Loucy (cell line): ENCODE measurements at regions not wholly inside any gene's neighbourhood (a gene's known extent, or its start where the extent isn't known, plus 50 kb on each side); places are given as distances from the start of the nearest gene placed in this dataset.

Source experiments
- H2AFZ ChIP-seq: fragments of 200-600 bp; sonication (generic); 2 replicates; pipeline ENCODE4 v1.6.0; 2016; ENCODE audit warnings: antibody characterized with exemption, mild to moderate bottlenecking, low read length, moderate library complexity
- H3F3A ChIP-seq: fragments of 200-600 bp; 2 replicates; pipeline ENCODE4 v1.6.0; 2016; ENCODE audit warnings: antibody characterized with exemption, low read depth, mild to moderate bottlenecking
- H3K27me3 ChIP-seq: fragments of 200-600 bp; sonication (generic); 2 replicates; pipeline ENCODE4 v1.6.1; 2014; ENCODE audit warnings: low read length, mild to moderate bottlenecking; ENCODE audit not compliant: insufficient read depth, poor library complexity, severe bottlenecking
- H3K36me3 ChIP-seq: fragments of 200-600 bp; sonication (generic); 2 replicates; pipeline ENCODE4 v1.6.1; 2016; ENCODE audit warnings: low read length; ENCODE audit not compliant: insufficient read depth
- H3K4me1 ChIP-seq: fragments of 200-600 bp; sonication (generic); 2 replicates; pipeline ENCODE4 v1.5.1; 2014; ENCODE audit warnings: low read length, mild to moderate bottlenecking; ENCODE audit not compliant: insufficient read depth, poor library complexity, severe bottlenecking
- H3K4me2 ChIP-seq: fragments of 200-600 bp; sonication (generic); 2 replicates; pipeline ENCODE4 v1.6.0; 2014; ENCODE audit warnings: antibody characterized with exemption, low read length, low read depth, mild to moderate bottlenecking; ENCODE audit not compliant: poor library complexity, severe bottlenecking
- H3K4me3 ChIP-seq: fragments of 200-600 bp; sonication (generic); 2 replicates; pipeline ENCODE4 v1.5.1; 2014; ENCODE audit warnings: low read length, mild to moderate bottlenecking, mixed read lengths; ENCODE audit not compliant: poor library complexity, severe bottlenecking
- H3K79me2 ChIP-seq: fragments of 200-600 bp; sonication (generic); 2 replicates; pipeline ENCODE4 v1.6.1; 2014; ENCODE audit warnings: low read length; ENCODE audit not compliant: insufficient read depth
- H3K9ac ChIP-seq: fragments of 200-600 bp; sonication (generic); 2 replicates; pipeline ENCODE4 v1.6.0; 2014; ENCODE audit warnings: mild to moderate bottlenecking, low read depth, low read length, moderate library complexity; ENCODE audit not compliant: poor library complexity, severe bottlenecking
- H3K9me2 ChIP-seq: fragments of 200-600 bp; sonication (generic); replicated peaks from 2 replicates; pipeline ENCODE4 v1.6.1; 2016; ENCODE audit warnings: low read depth, low read length, mixed read lengths
- H3K9me3 ChIP-seq: fragments of 200-600 bp; sonication (generic); 2 replicates; pipeline ENCODE4 v1.6.1; 2014; ENCODE audit warnings: mild to moderate bottlenecking, antibody characterized with exemption, low read length, low read depth; ENCODE audit not compliant: insufficient read depth
- H4K20me1 ChIP-seq: fragments of 200-600 bp; sonication (generic); 2 replicates; pipeline ENCODE4 v1.6.0; 2014; ENCODE audit warnings: antibody characterized with exemption, low read length, mild to moderate bottlenecking; ENCODE audit not compliant: insufficient read depth, poor library complexity, severe bottlenecking
- CTCF ChIP-seq: fragments of 200-600 bp; sonication (generic); conservative IDR thresholded peaks from 2 replicates; pipeline ENCODE4 v1.5.1; 2014; ENCODE audit warnings: mild to moderate bottlenecking, antibody characterized with exemption, low read length
- EZH2phosphoT487 ChIP-seq: fragments of 200-600 bp; IDR thresholded peaks from 2 replicates; pipeline ENCODE4 v1.6.1; 2018; ENCODE audit warnings: antibody characterized with exemption, mild to moderate bottlenecking, moderate library complexity, borderline replicate concordance

GRCh38 chr13:53560556-53560955, 531.9 kb downstream of the OLFM4 start:
- Histone ChIP-seq H3F3A (no peaks in the 10 kb centered on the region), H2AFZ (no peak overlapping the region), H3K27me3 (no peaks in the 10 kb centered on the region), H3K79me2 (no peaks in the 10 kb centered on the region), H3K9me2 (no peaks in the 10 kb centered on the region), H3K4me1 (no peaks in the 10 kb centered on the region), H3K4me3 (no peak overlapping the region), H3K36me3 (no peaks in the 10 kb centered on the region), H3K9ac (no peak overlapping the region), H4K20me1 (no peaks in the 10 kb centered on the region), H3K4me2 (no peak overlapping the region), H3K9me3 (no peaks in the 10 kb centered on the region)
- TF ChIP-seq EZH2phosphoT487 = no peak
- TF ChIP-seq CTCF = no peak

GRCh38 chr13:53562419-53562818, 533.8 kb downstream of the OLFM4 start:
- Histone ChIP-seq H3K9ac (no peak overlapping the region), H4K20me1 (no peaks in the 10 kb centered on the region), H3F3A (no peaks in the 10 kb centered on the region), H3K9me2 (no peaks in the 10 kb centered on the region), H3K4me1 (no peaks in the 10 kb centered on the region), H3K4me2 (no peak overlapping the region), H3K27me3 (no peaks in the 10 kb centered on the region), H3K36me3 (no peaks in the 10 kb centered on the region), H2AFZ (no peak overlapping the region), H3K9me3 (no peaks in the 10 kb centered on the region), H3K4me3 (no peak overlapping the region), H3K79me2 (no peaks in the 10 kb centered on the region)
- TF ChIP-seq CTCF = no peak
- TF ChIP-seq EZH2phosphoT487 = no peak

GRCh38 chr13:53568491-53568890, 539.9 kb downstream of the OLFM4 start:
- no peaks in the 10 kb centered on the region for H3K9me3 ChIP-seq
- TF ChIP-seq CTCF (no peak), EZH2phosphoT487 (no peak)
- no peaks in the 10 kb centered on the region for H3K9me2 ChIP-seq
- no peak overlapping the region for H2AFZ ChIP-seq
- H3K9ac ChIP-seq = no peak overlapping the region
- H3K4me2 ChIP-seq = no peak overlapping the region
- H3K4me3 ChIP-seq = no peak overlapping the region
- no peaks in the 10 kb centered on the region for H3K36me3 ChIP-seq
- H3F3A ChIP-seq = no peaks in the 10 kb centered on the region
- no peaks in the 10 kb centered on the region for H3K27me3 ChIP-seq
- H3K79me2 ChIP-seq = no peaks in the 10 kb centered on the region
- H4K20me1 ChIP-seq = no peaks in the 10 kb centered on the region
- H3K4me1 ChIP-seq = no peaks in the 10 kb centered on the region
